NCI-H187 (cell line): ENCODE measurements at regions not wholly inside any gene's neighbourhood (a gene's known extent, or its start where the extent isn't known, plus 50 kb on each side); places are given as distances from the start of the nearest gene placed in this dataset.

Experiments used
- DNase-seq, 2 experiments: peaks; one replicate each; lab custom pipeline; 2025; lab: John Stamatoyannopoulos, UW

DNA sequence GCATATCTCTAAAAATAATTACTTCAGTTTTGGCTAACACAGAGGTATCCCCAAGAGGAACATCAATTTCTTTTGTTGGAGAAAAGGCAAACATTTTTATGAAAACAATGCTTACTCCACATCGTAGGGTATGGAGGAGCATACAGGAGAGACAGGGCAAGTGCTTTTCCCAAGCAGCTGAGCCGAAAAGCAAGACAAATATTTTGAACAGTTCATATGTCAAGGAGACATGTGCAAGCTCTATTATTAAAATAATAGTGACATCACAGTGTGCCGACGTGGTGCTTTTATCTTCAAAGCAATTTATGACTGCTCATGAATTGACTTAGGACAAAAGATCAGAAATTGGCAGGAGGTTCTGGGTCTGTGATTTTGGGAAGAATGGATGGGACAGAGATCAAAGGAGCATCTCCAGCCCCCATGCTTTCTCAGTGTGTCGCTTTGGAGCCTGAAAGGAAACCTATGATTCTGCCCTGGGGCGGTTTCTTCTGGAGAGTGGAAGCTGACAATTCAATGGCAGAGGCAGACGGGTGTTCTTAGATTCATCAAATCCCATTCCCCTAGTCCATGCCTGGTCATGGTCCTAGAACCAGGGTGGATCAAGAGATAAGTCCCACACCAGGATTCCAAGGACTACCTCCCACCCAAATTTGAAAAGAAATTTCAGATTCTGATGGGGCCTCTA lies 97.1 kb downstream of the JCAD start:
- DNase-seq: no peak

DNA sequence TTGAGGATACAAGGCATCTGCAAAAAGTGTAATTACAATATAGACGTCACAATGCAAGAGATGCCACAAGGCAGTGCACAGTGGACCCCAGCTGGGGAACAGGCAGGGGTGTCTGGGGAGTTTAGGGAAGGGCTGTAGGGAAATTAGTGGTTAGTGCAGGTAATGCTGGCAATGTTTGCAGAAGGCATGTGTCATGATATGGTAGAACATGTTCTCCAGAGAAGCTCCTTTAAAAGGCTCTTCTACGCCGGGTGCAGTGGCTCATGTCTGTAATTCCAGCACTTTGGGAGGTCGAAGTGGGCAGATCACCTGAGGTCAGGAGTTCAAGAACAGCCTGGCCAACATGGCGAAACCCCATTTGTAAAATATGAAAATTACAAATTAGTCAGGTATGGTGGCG lies 98.0 kb downstream of the JCAD start:
- DNase-seq: no peak

GRCh38 chr10:29960261-29960660 lies 99.1 kb downstream of the JCAD start:
- DNase-seq: no peak

- DNase-seq: no peak
These were observed 99.8 kb downstream of the JCAD start for GRCh38 chr10:29959586-29959985.

DNA sequence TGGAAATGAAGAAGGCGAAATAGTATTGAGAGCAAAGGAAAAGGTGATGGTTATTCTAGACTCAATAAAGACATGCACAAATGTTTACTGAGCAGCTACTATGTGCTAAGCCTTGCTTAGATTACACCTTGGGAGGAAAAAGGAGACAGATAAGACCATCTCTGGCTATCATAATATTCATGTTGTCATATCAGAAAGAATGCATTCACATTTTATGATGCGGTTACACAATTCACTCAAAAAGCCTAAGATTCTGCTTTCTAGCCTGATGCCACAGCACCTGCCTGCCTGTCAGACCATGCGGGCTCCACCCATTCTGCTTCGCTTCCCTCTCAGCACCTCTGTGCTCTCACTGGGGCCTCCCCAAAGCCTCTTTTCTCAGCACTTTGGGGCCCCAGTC lies 100.9 kb downstream of the JCAD start:
- DNase-seq: no peak

DNA sequence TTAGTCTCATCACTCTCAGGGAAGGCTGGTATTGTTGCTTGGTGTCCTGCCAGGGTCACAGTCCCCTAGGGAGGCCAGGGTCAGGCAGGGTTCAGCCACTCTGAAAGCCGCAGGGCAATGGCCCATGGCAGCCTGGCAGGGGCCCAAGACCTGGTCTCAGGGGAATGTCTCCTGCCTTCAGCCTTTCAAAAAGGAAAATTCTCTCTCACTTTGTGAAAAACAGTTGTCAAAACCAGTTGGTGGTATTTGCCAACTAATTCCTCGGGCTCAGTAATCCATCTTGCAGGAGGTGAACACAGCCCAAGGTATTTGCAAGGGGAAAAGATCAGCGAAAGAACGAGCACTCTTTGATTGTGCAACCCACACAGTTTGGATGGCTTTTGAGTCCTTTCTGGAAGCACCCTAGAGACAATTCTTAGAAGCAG lies 101.5 kb downstream of the JCAD start:
- no peak for DNase-seq

DNA sequence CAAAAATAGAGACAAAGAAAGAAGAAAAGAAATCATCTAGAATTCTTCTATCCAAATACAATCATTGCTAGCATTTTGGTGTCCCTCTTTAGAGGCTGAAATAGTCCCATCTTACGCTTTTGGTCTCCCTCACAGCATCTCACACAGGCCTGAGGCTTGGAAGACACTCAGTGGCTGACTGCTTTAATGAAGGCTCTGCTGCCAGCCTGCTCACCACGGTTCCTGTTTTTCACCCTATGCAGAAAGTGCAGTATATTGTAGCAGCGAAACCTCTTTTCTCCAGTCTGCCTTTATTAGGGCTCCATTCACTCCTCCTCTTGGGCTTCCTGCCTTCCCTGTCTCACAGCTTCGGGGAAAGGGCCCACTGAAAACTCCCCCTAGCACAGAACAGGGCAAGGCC lies 102.2 kb downstream of the JCAD start:
- DNase-seq: no peak

DNA sequence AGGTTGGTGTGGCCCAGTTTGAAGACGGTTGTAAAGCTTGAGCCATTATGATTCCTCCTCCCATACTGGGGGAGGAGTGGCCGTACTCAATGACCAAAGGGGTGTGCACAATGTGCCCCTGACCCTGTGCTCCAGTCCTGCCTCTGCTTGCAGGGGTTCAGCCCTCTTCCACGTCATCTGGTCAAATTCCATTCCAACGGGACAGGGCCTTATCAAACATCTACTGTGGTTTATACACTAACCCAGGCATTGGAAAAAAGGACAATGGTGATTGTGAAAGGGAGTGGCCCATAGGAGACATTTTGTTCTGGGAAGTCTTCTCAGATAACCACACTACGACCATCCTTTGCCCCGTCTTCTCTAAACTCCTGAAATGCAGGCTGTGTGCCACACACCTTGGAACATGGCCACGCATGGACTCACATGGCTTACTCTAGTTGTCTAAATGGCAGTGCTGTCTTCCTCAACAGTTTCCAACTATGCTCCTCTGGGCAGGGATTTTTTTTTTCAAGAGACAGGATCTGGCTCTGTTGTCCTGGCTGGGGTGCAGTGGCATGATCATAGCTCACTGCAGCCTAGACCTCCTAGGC lies 103.0 kb downstream of the JCAD start:
- no peak for DNase-seq

DNA sequence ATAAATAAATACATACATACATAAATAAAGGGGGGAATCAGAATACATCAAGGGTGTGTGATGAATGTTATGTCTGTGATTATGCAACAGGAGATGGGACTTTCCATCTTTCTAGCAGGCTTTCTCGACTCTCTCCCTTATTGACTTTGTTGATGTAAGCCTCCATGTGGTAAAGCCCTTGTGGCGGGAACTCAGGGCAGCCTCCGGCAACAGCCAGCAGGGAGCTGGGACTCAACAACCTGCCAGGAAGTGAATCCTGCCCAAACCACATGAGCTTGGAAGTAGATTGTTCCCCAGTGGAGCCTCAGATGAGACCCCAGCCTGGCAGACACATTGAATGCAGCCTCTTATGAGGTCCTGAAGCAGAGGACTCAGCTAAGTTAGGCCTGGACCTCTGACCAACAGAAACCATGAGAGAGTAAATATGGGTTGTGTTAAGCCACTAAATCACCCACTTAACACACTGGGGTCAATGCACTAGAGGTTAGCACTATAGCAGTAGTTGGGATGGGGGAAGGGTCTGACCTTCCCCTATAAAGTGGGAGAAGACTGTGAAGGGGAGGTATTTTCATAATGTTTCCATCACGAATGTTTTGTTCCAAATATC lies 104.0 kb downstream of the JCAD start:
- no peak for DNase-seq

DNA sequence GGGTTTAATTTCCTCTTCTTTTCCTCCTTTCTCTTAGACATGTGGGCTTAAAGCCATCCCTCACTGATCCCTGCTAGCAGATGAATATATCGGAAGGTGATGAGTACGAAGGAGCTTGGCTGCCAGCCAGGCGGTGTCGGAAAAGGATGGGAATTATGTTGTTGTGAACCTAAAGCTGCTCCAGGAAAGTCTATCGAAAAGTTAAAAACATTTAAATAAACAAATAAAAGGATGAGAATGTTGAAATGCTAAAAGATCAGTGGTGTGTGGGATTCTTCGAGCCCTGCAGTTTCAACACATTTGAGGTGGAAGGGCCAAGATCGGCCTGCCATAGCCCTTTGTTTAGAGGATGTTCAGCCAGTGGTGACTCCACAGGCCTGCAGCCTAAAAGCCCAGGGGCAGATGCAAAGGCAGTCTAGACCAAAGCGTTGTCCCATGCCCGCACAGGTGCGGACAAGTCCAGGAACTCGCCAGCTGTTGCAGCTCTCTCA lies 107.9 kb downstream of the JCAD start:
- DNase-seq: no peak

GRCh38 chr10:29950391-29950790 lies 109.0 kb downstream of the JCAD start:
- no peak for DNase-seq

- DNase-seq: no peak
These were observed 109.9 kb downstream of the JCAD start for GRCh38 chr10:29949411-29950011.

- no peak for DNase-seq
These were observed 110.5 kb downstream of the JCAD start for GRCh38 chr10:29948881-29949355.

DNA sequence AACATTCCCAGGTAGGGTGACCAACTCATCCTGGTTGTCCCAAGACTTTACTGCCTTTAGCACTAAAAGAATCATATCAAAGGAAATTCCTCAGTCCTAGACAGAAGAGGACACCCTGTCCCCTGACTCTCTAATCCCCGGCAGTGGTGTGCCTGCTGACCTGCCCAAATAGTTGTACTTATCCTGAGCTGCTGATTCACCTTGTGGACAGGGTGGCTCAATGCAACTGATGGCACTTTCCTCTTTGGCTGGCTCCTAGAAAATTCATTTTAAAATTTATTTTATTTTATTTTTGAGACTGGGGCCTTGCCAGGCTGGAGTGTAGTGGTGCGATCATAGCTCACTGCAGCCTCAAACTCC lies 111.7 kb downstream of the JCAD start:
- DNase-seq: no peak

DNA sequence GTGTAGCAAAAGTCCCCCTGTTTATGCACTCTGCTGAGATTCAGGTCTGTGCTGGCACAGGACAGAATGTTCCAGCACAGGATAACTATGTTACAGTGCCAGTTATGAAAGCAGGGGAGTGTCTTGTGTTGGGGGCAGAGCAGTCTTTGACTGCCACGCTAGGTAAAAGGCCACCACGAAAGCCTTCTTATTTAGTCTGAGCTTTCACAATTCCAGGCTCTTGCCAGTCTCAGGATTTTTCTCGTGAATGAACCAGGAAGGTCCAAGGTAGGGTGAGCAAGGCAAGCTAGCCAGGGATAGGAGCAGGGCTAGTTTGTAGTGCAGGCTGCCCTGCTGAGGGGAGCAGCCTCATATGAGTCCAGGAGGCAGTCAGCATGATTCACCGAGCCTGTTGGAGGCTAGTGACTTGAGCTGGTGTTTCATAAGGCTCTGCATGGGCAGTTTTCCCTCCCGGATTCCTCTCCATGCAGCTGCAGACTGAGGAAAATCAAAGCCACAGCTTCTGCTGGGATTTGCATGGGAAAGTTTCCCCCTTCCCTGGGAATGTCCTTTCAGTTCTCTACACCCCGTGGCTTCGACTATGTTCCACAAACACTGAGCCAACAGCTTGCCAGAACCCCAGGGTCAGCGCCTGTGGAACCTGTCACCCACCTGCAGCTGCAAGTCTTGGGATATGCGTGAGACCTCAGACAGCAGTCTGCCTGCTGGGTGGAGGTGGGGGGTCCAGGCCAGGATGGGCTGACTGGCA lies 112.3 kb downstream of the JCAD start:
- no peak for DNase-seq

GRCh38 chr10:29946614-29946952 lies 112.8 kb downstream of the JCAD start:
- no peak for DNase-seq

- DNase-seq: no peak
These were observed 117.9 kb downstream of the JCAD start for GRCh38 chr10:29941476-29941875.

DNA sequence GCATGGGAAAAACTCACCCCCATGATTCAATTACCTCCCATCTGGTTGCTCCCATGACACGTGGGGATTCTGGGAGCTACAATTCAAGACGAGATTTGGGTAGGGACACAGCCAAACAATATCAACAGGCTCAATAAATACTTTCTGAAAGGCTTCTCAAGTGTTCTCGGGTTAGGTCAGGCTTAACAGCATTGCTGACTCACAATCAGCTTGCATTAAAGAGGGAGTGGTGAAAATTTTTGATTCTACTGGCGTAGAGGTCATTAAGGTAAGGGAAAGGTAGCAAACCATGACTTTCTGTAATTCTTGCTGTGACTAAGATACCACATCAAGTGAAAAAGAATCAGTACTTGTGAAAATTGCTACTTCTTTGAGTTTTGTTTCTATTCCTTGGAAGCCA lies 126.4 kb downstream of the JCAD start:
- no peak for DNase-seq

DNA sequence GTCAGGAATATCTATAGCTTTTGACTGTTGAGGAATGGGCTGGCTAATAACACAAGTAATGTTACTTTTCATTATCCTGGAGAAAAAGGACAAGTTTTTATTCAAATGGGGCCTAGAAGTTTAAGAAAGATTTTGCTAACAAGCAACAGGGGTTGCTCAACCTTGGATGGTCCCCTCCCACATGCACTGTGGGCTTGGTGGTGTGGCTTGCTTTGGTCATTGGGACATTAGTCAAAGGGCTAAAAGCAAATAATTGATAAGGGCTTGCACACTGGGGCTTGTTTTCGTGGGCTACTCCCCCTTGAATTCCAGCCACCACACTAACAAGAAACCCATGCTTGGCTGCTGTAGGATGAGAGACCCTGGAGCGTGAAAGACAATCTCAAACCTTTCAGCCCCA lies 127.6 kb downstream of the JCAD start:
- no peak for DNase-seq

DNA sequence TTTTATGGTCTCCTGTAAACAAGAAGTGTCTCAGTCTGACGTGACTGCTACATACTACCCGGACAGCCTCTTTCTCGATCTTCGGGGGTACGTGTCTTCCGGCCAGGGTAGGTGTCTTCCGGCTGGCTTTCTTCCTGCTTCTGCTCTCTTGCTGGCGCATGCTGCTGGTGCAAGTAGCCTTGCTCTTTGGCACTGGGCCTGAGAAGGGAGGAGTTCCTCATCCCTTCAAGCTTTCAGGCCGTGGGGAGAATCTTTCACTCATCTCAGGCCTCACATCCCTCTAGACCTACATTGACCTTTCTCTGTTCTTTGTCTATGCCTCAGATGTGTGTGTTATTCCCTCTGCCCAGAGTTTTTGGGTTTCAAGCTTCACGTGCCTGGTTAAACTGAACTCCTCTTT lies 130.4 kb downstream of the JCAD start:
- DNase-seq: no peak

DNA sequence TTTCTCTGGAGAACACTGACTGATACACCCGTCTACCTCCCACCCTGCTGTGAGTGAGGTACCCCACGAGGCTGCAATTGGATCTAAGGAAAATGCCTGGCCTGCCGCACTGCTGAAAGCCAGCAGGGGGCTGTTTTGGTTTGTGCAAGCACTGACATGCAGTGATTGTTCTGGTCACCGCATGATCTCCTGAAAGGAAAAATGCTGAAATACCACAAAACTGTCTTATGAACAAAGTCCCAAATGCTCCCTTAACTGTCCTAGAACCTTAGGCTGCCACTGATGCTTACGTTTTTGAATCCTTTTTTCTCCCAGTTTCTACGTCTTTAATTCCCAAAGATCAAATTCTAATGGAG lies 132.7 kb downstream of the JCAD start:
- no peak for DNase-seq
